Type B pancreatic cell (in vitro differentiated cells): ENCODE measurements at regions not wholly inside any gene's neighbourhood (a gene's known extent, or its start where the extent isn't known, plus 50 kb on each side); places are given as distances from the start of the nearest gene placed in this dataset.

Experiments used
- DNase-seq: peaks from one replicate; pipeline ENCODE4 v3.0.0; 2021; ENCODE audit warnings: mixed read lengths; ENCODE audit not compliant: unreplicated experiment; ENCODE audit errors: extremely low spot score
- H3K27ac Mint-ChIP-seq: 2 replicates; pipeline ENCODE4 v1.8.0; 2021; ENCODE audit warnings: mild to moderate bottlenecking, mixed read lengths
- H3K27me3 Mint-ChIP-seq: 2 replicates; pipeline ENCODE4 v1.8.0; 2021; ENCODE audit warnings: mixed read lengths
- H3K36me3 Mint-ChIP-seq: 2 replicates; pipeline ENCODE4 v1.8.0; 2021; ENCODE audit warnings: mixed read lengths
- H3K4me1 Mint-ChIP-seq: one replicate; pipeline ENCODE4 v1.8.0; 2021; ENCODE audit warnings: mixed read lengths; ENCODE audit not compliant: unreplicated experiment
- H3K4me3 Mint-ChIP-seq: 2 replicates; pipeline ENCODE4 v1.8.0; 2021; ENCODE audit warnings: mild to moderate bottlenecking, mixed read lengths
- H3K9me3 Mint-ChIP-seq: 2 replicates; pipeline ENCODE4 v1.8.0; 2021; ENCODE audit warnings: mixed read lengths
- CTCF ChIP-seq: fragments of 200-600 bp; sonication (generic); conservative IDR thresholded peaks from 2 replicates; pipeline ENCODE4 v1.5.0; 2021; ENCODE audit warnings: antibody characterized with exemption, mild to moderate bottlenecking

- Mint-ChIP-seq H3K9me3 (no peaks in the 10 kb centered on the region), H3K27me3 (no peaks in the 10 kb centered on the region), H3K36me3 (no peaks in the 10 kb centered on the region), H3K4me1 (no peaks in the 10 kb centered on the region), H3K4me3 (no peak overlapping the region), H3K27ac (no peak overlapping the region)
- TF ChIP-seq CTCF, result no peak
- peak; percentile 53 for DNase-seq
Observed at GRCh38 chr15:25179673-25180511, 225.1 kb downstream of the SNRPN start.

GRCh38 chr15:25180606-25181292 lies 226.0 kb downstream of the SNRPN start:
- H3K4me1 Mint-ChIP-seq, result no peaks in the 10 kb centered on the region

GRCh38 chr15:25181293-25182097 lies 226.7 kb downstream of the SNRPN start:
- no peaks in the 10 kb centered on the region for H3K4me1 Mint-ChIP-seq
- no peaks in the 10 kb centered on the region for H3K9me3 Mint-ChIP-seq
- no peaks in the 10 kb centered on the region for H3K36me3 Mint-ChIP-seq
- no peak overlapping the region for H3K27ac Mint-ChIP-seq
- DNase-seq, result peak; percentile 50
- no peak for TF ChIP-seq CTCF
- no peaks in the 10 kb centered on the region for H3K27me3 Mint-ChIP-seq
- H3K4me3 Mint-ChIP-seq, result no peak overlapping the region

More at GRCh38 chr15:25180606-25181292, 226.0 kb downstream of the SNRPN start:
- TF ChIP-seq CTCF, result no peak
- no peaks in the 10 kb centered on the region for H3K9me3 Mint-ChIP-seq
- H3K4me3 Mint-ChIP-seq, result no peak overlapping the region
- H3K27me3 Mint-ChIP-seq, result no peaks in the 10 kb centered on the region
- peak; percentile 40 for DNase-seq
- no peak overlapping the region for H3K27ac Mint-ChIP-seq
- H3K36me3 Mint-ChIP-seq, result no peaks in the 10 kb centered on the region

- H3K27ac Mint-ChIP-seq, result no peak overlapping the region
- DNase-seq, result peak; percentile 34
Observed at GRCh38 chr15:25182098-25182478, 227.3 kb downstream of the SNRPN start.

More at GRCh38 chr15:25182098-25182478, 227.3 kb downstream of the SNRPN start:
- Mint-ChIP-seq H3K4me3 (no peak overlapping the region), H3K36me3 (no peaks in the 10 kb centered on the region), H3K4me1 (no peaks in the 10 kb centered on the region), H3K27me3 (no peaks in the 10 kb centered on the region), H3K9me3 (no peaks in the 10 kb centered on the region)
- TF ChIP-seq CTCF, result no peak
